HS-27A (cell line): ENCODE measurements at regions not wholly inside any gene's neighbourhood (a gene's known extent, or its start where the extent isn't known, plus 50 kb on each side); places are given as distances from the start of the nearest gene placed in this dataset.

Experiments
- DNase-seq: peaks from one replicate; pipeline ENCODE4 v3.0.0-alpha.2; 2012; ENCODE audit warnings: low read depth, missing footprints

DNA sequence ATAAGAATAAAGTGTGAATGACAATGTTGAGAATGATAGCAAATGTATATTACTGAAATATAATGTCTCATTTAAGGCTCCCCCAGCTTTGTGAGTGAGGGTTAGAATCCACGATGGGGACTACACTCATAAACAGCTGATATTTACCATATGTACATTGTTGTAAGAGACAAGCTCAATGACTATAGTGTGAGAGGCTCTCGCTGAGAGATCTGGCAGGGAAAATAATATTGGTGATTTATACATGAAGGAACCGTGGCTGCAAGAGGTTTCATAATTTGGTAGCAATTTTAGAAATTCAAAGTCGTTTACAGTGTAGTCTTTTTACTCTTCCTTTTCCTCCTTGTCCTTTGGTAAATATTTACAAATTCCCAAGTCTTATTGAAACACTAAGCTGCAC lies 342.2 kb upstream of the AKR1E2 start:
- no peak for DNase-seq

DNA sequence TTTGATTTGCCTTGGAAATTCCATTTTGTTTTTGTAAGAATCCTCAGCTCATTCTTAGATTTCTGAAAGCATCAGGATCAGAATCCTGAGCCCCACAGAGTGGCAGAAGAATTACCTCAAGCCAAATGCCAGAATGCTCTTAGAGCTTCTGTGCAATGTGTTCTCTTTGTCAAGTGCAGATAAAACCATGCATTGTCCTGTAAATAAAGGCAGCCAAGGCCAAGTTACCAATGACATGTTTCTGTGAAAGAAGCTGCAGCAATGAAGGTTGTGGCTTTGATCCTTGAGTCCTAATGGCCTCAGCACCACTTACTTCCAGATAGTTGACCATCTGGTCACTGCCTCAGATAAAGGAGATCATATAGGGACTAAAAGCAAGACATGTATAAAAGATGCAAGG lies 343.3 kb upstream of the AKR1E2 start:
- no peak for DNase-seq

DNA sequence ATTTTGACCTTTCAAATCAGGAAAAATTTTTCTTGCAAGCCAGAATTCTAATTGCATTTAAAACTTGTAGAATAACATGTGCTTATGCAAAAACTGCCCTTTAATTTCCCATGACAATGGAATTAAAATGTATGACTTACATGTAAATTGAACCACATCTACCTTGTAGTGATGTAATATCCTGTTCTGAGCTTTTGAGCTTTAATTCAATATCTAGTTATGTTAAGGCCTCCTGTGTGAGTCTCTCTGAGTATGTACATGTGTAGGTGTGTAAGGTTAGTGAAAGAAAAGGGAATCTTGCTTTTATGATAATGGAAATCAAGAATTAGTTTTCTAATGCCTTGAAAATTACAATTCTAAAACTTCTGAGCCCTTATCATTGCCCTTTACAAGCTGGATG lies 344.8 kb upstream of the AKR1E2 start:
- DNase-seq, result no peak

DNA sequence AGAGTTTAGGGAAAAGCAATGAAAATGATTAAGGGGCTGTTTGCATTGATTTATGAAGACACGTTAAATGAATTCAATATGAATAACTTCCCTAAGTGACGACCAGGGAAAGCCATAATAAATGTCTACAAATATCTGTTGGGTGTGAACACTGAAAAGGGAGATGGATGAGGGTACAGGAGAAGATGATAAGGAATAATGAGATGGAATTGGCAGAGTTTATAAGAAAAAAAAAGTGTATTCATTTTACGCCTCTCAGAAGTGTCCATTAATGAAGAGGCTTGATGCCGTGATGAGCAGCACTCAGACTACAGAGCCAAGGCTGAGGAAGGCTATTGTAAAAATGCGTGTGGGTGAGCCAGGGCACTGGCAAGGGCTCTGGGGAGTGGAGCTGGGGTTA lies 346.7 kb upstream of the AKR1E2 start:
- DNase-seq, result no peak

DNA sequence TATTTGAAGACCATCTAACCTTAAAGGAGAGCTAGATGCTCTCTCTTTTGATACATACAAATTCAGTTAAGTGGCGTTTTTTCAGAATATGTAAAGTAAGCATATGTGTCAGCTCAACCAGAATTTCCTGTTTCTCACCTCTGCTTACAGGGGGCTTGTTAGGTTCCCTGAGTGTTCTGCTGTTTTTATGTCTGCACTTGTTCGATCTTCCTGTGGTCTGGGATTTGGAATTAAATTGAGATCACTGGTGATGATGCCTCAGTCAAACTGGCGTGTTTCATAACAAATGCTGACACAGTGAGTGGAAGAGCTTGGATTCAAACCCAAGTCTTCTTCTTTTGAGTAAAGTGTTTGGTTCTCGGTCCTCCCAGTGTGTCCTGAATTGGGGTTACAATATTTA lies 348.3 kb upstream of the AKR1E2 start:
- DNase-seq, result no peak

DNA sequence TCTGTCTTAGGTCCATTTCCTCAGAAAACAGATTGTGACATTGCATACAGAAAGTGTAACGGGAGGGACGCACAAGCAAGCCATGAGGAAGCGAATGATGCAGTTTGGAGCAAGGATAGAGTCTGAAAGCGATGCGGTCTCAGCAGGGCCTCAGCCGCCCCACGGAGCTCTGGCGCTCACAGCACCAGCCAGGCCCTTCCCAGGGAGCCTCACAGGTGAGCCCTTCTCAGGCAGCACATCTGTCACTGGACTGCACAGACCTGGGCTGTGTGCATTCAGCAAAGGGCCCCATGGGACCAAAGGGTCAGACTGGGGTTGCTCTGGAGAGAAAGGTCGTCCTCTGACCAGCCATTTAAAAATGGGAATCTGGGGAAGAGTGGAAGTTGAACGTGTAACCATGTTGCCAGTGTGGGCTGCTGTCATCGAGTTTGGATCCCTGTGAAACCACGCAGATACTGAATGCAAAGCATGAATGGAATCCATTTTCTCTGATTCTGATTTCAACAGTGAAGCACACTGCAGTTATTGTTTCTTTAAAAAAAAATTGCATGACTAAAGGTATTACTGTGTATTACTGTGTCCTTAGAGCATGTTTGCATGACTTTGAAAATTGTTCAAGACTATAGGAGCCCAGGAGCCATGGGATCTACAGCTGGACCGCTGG lies 350.0 kb upstream of the AKR1E2 start:
- no peak for DNase-seq

DNA sequence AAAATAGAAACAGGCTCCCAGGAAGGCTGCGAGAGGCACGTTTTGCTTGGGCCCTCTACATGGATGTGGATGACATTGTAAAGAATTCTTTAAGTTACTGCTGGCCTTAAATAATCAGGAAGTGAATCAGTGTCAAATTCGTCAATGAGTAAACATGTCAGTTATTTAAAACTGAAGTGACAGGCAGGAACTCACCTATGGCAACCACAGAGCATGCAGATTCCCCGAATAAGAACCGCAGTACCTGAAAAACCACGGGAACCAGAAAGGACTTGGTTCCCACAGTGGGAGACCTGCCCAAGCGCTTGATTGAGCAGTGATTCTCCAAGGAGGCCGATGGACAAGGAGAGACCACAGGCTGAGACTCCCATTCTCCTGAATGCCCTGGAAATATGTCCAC lies 351.2 kb upstream of the AKR1E2 start:
- no peak for DNase-seq

DNA sequence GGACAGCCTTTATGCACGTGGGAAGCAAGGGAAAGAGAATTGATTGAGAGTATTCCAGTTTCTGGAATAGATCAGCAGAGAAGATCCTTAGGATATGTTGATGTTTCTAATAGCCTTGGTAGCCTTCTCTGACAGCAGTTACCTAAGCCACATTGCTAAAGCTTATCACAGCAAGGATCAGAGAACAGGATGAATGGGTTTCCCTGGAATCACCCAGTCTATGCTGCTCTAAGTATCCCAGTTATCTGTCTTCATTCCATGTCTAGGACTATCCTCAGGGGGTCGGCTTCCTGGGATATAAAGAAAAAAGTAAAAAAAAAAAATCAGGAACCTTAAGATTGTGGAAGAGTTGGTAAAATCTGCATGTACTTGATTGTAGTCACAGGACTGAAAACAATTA lies 352.0 kb upstream of the AKR1E2 start:
- no peak for DNase-seq

DNA sequence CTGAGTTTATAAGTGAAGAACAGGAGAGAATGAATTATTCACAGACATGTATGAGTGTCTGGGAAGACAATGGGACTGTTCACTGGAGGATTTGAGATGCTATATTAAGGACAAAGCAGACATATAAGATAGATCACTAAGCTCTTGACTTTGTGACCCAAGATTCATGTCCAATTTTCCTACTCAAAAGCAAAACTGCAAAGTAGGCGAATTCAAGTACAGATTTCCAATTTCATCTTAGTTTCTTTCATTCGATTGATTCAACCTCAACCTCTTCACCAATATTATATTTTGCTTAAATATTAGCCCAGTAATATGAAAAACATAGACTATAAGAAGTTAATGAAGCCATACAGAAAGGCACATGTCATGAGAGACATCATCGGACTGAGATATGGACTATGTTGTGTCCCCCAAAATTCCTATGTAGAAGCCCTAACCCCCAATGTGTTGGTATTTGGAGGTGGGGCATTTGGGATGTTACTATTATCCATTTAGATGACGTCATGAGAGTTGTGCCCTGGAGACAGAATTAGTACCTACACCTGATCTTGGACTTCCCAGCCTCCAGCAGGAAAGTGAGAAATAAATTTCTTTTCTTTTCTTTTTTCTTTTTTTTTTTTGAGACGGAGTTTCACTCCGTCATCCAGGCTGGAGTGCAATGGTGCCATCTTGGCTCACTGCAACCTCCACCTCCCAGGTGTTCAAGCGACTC lies 353.7 kb upstream of the AKR1E2 start:
- DNase-seq, result no peak

DNA sequence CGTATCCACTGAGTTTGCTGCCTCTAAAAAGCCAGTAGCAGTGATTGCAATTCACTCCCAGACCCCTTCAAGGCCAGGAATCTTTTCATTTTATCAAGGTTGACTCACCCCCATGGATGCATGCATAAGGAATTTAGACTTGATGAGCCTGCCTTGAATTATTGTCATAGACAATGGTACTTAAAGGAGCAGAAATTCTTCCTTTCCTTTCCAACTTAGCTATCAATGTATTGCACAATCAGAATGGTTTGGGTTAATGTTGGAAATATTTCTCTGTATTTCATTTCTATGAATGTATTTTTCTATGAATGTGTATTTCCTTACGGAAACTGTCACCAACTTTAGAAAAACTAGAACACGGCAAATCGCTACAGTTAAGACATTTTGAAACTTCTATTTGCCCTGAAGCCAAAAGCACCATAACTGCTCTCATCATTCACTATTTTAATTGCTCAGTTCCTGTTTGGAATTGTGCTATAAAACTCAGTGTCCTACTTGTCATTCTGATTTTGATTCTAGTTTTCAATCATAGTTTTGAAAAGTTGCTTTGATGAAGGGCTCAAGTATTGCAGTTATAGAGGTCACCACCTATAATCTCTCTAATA lies 355.7 kb upstream of the AKR1E2 start:
- DNase-seq, result peak; percentile 38

DNA sequence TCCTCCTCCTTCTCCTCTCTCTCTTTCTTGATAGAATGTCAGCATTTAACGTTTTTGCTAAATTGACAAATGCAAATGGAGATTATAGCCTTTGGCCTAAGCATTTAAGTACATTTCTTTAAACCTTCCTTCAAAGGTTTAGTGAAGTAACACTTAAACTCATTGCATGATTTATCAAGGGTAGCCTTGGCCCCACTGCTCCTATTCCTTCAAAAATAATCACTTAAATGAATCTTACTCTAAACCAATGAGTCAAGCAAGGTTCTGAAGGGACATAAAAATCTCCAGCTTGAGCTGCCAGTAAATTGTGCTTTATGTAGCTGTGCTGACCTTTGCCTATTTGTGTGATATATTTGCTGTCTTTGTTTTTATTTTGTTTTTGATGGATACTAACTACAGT lies 358.5 kb upstream of the AKR1E2 start:
- DNase-seq, result no peak

DNA sequence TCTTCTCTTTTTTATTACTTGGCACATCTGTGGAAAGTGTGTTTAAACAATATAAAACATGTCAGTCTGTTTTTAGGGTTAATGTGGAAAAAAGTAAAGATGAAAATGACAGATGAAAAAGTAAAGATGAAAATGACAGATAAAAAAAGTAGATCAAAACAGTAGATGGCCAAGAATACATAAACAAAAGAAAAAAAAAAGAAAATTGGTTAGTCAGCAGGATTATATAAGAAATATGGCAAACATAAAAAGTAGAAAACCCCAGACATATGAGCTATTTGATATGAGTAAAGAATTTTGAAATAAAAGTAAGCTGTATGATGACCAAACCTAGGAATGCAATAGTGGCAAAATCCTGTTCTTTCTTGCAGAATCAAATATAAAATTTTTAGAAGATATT lies 365.7 kb upstream of the AKR1E2 start:
- DNase-seq, result no peak

DNA sequence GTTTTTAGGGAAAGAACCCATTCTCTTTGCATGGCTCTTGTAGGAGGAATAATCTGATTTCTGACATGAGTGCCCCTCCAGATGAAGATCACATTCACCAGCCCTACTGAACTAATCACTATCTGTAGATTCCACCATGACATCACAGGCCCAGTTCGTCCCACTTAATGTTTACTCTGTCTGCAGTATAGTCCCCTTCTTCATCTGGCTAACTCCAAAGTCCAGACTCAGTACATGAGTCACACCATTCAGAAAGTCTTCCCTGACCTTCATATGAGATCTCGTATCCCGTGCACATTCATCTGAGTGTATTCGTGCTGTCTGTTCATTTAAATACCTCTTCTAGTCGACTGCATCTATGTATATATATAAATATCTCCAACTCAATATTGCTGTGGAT lies 366.5 kb upstream of the AKR1E2 start:
- DNase-seq, result no peak

DNA sequence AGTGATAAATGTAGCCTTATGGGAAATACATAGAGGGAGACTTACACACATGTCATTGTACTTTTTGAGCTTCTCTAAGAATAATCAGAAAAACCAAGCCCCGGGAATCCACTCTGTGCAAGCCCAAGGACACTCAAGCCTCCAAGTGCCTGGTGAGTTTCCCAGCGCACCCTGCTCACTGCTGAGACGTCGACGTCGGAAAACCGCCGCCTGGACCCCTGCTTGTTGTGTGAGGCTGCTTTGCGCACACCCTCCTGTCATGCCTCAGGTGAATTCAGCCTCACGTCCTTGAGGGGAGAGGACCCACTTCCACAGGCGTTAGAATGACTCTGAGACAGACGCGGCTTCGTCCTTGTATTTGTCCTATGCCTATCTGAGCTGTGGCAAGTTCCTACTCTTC lies 368.4 kb upstream of the AKR1E2 start:
- no peak for DNase-seq

DNA sequence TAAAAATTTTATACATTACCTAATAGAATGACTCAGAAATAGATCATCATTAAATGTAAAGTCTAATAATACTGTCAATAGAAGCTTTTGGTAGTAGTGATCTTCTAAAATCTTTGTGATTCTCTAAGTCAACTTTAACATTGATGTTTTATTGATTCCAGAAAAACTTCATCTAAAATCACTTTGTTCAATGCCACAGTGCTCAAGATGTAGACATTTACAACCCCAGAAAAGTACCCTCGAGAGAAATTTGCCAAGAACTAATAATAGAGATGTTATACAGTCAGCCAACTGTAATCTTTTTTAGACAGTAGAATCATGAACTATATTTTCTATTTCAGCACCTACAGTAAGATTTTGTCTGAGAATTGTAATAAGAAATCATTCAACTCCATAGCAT lies 369.2 kb upstream of the AKR1E2 start:
- DNase-seq, result no peak

DNA sequence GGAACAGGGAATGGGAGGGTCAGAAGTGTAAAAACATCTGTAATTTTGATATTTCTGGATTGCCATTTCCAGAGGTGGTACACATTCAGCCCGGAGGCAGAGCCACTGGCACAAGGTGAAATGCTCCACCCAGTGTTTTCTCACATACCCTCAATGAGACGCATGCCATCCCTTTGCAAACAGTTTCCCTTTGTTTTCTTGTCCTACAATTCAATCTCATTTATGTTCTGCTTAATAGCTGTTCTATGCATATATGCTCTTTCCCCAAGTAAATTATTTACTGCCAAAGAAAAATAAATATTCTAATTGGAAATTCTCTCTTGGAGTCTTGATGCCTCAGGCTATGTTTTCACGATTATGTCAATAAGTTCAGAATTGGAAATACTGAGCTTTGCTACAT lies 369.7 kb upstream of the AKR1E2 start:
- no peak for DNase-seq

DNA sequence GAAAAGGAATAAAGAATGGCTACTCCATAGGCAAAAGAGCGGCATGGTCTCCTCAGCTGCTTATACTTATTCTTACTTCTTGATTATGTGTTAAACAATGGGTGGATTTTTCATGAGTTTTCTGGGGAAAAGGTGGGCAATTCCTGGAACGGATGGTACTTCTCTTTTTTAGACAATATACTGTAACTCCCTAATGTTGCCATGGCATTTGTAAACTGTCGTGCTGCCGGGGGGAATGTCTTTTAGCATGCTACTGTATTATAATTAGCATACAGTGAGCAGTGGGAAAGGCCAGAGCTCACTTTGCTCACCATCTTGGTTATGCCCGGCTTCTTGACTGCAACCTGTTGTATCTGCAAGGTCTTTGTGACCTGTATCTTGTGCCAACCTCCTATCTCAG lies 372.1 kb upstream of the AKR1E2 start:
- DNase-seq, result no peak

DNA sequence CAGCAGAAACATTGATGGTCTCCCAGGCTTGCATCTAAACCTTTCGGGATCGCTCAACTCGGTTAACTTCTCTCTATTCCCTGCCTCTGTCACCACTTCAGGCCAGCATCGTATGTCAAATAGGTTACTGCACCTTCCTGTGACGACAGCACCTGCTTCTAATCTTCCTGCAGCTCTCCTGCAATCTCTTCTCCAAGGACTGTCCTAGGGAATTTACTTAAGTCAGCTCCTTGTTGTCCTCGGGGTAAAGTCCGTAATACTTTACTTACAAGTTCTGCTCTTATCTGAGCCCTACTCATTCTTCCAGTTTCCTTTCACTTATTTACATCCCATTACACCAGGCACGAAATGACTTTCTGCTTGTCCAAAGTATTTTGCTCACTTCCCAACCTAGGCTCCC lies 372.7 kb upstream of the AKR1E2 start:
- DNase-seq, result no peak

DNA sequence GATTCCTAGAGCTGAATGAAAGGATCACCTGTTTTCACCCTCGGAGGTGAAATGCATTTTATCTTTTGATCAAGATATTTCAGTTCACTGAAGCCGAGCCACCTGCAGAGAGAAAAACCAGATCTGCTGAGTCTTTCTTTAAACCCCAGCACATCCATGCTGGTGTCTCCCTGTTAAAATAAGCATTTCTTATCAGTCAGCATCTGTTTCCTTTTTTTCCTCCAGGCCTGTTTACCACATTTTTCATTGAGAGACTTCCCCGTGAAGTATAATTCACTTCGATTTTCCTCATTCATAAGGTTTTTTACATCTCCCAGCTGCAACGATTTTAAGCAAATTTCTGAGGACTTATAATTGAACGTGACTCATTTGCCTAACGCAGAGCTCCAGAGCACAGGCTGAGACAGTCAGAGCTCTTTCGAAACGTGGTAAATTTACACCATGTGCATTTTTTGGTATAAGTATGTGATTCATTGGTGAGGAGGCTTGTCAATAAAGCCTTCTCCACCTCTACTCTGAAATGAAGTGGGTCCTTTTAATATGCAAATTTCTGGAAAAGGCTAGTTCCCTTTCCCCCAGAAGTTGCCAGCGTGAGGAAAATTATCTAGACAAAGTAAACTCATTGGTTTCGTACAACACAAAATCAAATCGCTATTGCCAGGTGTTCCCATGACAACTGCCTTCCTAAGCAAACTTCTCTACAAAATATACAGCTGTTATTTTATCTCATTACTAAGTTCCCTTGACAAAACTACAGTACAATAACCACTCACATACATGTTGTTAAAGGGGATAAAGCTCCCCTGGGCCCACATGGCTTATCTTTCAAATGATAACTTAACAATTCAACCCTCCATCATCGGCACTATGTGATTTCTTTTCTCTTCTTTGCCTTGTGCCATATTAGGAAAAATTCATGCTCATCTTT lies 374.8 kb upstream of the AKR1E2 start:
- no peak for DNase-seq

DNA sequence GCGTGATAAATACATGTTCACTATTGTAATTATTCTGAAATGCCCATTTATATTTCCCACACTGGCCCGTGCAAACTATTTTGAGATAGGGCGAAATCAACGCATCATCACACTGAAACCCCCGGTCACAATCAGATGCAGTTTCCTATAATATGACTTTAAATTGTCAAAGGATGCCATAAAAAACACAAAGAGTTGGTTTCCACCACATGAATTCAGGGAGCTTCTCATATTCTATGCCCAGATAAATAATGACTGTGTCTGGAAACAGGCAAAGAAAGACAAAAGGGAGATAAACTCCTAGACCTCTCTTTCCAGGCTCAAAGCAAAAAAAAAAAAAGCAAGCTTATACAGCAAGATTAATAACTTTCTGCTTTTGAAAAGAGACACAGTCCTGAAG lies 375.8 kb upstream of the AKR1E2 start:
- DNase-seq, result no peak

DNA sequence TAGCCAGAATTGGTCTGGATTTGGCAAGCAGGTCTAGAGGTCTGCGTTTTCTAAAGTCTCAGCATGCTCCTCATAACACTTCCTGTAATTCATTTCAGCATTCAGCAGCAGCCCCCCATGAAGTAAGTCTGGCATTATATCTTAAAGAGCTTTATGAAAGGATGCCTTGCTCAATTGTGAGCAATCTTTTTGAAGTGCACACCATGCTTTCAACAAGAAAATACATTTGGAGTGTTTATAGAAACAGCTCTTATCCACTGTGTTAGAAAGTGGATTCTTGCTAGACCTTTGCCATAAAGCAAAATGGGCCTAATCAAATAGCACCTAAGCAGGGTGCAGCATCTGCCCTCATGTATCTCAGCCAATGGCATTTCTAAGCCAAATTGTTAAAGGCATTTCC lies 378.0 kb upstream of the AKR1E2 start:
- no peak for DNase-seq

DNA sequence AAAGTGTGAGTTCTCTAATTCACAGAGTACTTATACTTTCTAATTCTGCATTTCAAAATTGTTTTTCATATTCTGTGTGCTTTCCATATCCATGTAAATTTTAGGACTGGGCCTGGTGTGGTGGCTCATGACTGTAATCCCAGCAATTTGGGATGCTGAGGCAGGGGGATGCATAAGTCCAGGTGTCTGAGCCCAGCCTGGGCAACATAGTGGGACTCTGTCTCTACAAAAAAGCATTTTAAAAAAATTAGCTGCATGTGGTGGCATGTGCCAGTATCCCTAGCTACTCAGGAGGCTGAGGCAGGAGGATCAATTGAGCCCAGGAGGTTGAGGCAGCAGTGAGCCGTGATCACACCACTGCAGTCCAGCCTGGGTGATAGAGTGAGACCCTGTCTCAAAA lies 382.6 kb upstream of the AKR1E2 start:
- no peak for DNase-seq

DNA sequence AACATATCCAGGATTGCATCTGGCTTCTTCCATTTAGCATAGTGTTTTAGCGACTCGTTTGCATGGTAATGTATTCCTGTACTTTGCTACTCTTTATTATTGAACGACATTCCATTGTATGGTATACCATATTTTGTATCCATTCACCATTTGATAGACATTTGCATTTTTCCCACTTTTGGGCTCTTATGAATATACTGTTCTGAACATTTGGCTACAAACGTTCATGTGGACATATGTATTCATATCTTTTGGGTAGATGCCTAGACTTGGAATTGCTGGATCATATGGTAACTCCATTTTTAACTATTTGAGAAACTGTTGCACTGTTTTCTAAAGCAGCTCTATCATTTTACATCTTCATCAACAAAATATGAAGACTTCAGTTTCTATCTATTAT lies 383.7 kb upstream of the AKR1E2 start:
- no peak for DNase-seq
